ACHN (cell line): ENCODE measurements at regions not wholly inside any gene's neighbourhood (a gene's known extent, or its start where the extent isn't known, plus 50 kb on each side); places are given as distances from the start of the nearest gene placed in this dataset.

Experiments
- DNase-seq: peaks from one replicate; pipeline ENCODE4 v3.0.0-alpha.2; 2015
- in situ Hi-C: cut with HindIII; loops from 2 replicates; pipeline ENCODE4 v1.10.0; 2017; ENCODE audit warnings: low sequenced_read_pairs, low pct_ligation_motif_present, low pct_unique_long_range_greater_than_20kb

DNA sequence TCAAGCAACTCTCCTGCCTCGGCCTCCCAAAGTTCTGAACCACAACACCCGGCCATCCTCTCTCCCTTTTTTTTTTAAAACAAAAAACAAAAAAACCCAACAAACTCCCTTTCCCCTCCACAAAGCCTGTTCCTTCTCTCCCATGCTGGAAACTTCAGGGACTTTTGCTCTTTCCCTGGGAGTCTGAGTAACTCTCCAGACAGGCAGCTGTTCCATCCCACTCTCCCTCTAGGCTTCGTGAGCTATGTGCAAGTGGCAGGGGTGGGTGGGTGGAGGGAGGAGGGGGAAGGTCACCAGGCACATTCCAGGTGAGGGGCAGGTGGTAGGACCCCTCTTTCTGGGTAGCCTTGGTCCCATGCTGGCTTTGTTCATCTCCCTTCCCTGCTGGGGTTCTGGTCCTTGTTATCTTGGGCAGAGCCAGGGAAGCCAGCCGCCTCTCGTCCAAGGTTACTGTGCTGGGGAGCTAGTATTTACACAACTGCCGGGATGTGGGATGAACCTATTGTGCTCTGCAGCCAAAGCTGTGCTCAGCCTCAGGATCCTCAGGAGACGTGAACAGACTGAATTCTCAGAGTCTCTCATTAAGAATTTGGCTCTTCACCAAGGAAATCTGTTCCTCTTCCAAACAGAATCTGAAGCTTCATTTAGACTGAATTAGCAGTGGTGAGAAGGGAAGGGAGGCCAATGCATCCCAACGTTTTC lies 106.9 kb downstream of the LIPG start:
- no peak for DNase-seq
- in situ Hi-C loops, result no loop called here

DNA sequence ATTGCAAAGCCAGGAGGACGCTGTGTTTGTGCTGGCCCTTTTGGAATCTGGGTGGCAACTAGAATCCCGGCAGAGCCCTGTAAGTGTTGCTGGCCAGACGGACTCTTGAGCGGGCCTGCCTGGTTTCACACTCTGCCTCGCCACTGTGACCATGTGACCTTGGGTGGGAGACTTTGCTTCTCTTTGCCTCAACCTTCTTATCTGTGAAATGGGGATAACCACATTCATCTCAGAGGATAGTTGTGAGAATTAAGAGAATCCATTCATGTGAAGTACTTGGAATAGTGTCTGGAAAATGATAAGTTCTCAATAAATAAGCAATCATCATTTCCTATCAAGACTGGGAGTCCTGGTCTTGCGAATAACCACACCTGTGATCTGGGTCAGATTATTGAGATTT lies 105.6 kb downstream of the LIPG start:
- in situ Hi-C loops, result no loop called here
- no peak for DNase-seq

GRCh38 chr18:49666045-49666775 lies 104.4 kb downstream of the LIPG start:
- in situ Hi-C loops, result no loop called here
- DNase-seq, result no peak

GRCh38 chr18:49663899-49664890 lies 102.3 kb downstream of the LIPG start:
- in situ Hi-C loops, result no loop called here

DNA sequence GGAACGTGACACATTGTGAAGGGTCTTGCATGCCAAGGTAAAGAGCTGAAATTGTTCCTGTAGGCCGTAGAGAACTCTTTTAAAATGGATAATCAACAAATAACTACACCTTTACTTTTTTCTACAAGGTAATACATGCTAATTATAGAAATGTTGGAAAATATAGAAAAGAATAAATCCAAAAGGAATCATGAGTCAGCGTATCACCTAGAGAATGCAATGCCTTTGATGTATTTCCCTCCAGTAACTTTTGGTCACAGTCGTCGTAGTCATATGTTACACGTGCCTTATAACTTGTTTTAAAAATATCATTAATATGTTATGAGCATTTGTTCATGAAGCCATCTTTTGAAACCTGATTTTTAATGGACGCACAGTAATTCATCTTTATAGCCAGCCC lies 100.6 kb downstream of the LIPG start:
- DNase-seq, result no peak
- in situ Hi-C loops, result no loop called here

More at GRCh38 chr18:49663899-49664890, 102.3 kb downstream of the LIPG start:
- no peak for DNase-seq

DNA sequence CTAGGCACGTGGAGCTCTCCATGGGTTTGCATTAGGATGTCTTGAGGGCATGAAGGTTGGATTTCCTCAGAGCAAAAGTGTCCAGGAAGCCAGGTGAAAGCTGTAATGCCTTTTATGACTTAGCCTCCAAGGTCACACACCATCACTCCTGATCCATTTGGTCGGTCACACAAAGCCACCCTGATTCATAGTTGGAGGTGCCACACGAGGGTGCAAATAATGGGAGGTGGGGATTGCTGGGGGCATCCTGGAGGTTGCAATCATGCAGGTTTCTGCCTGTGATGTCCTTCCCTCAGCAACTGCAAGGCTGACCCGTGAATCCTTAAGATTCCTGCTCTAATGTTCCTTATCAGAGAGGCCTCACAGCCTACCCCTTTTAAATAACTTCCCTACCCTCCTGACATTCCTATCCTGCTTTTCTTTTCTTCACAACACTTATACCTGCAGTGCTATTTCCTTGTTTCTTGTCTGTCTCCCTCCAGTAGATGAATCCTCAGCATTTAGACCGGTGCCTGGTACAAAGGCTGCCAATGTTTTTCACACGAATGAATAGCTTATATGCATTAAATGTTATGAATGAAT lies 97.1 kb downstream of the LIPG start:
- no peak for DNase-seq
- in situ Hi-C loops, result no loop called here

DNA sequence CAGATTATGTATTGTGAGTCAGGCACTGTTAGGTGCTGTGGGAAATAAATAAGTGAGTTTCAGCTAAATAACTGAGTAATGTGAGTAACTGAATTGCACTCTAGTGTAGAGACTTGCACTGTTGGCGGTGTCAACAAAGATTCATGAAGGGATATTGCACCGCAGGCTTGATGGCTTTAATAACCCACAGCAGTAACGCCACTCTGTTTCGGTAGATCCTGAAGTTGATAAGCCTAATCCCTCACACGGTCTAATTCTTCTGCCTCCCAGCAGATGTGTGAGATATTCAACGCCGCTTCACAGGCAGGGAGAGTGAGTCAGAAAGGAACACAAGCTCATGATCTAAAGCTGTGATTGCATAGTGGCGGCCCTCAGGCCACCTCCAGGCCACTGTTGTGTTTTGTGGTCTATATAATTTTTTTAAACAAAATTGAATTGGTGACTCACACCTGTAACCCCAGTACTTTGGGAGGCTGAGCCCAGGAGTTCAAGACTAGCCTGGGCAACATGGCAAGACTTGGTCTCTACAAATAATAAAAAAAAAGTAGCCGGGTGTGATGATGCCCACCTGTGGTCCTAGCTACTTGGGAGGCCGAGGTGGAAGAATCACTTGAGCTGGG lies 94.3 kb downstream of the LIPG start:
- no peak for DNase-seq

GRCh38 chr18:49655266-49656072 lies 93.6 kb downstream of the LIPG start:
- in situ Hi-C loops, result no loop called here
- no peak for DNase-seq

More for the DNA sequence above, 94.3 kb downstream of the LIPG start:
- in situ Hi-C loops, result no loop called here

DNA sequence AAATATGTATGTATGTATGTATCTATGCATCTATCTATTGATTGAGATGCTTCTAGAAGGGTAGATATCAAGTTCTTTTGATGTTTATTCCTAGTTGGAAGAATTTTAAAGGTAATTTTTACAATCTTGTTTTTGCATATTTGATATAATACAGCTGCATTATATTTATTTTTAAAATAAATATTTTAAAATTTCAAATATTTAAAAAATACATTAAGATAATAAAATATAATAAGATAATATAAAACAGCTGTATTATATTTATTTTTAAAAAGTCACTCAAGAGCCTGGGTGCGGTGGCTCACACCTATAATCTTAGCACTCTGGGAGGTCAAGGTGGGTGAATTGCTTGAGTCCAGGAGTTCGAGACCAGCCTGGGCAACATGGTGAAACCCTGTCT lies 92.5 kb downstream of the LIPG start:
- in situ Hi-C loops, result no loop called here
- no peak for DNase-seq

- in situ Hi-C loops, result no loop called here
- no peak for DNase-seq
Measured at GRCh38 chr18:49652881-49653724, 91.2 kb downstream of the LIPG start.

DNA sequence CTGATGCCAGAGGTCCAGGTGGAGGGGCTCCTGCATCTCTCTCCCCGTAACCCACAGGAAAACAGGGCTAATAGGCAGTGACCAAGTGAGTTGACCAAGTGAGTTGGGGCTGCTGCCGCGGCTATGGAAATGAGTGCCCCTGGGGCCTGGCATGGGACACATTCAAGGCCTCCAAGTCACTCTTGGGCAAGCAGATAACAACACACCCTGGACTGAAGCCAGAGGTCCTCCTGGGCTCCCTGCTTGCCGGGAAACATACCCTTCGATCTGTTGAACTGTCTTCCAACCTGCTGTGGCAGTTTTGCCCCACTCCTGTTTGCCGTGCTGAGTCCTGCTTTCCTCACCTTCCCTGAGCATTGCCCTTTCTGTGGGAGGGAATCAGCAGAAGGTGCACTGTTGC lies 89.2 kb downstream of the LIPG start:
- in situ Hi-C loops, result no loop called here
- DNase-seq, result no peak

DNA sequence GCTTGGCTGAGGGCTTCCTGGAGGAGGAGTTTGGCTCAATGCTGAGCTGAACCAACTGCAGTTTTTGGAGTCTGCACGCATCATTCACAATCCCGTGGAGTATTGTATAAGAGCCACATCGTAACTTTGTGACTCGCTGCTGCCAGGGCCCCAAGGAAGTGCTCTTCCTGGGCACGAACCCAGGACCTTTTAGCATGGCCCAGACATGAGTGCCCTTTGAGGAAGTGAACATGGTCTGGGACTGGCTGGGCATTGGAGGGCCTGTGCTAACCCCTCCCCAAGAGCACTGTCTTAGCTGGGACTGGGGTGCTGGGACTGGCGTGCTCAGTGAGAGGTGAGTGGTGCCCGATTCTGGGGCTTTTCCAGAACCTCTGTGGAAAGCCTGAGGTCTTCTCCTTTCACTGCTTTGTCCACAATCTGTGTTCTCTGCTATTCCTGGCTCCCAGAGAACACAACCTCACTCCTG lies 88.6 kb downstream of the LIPG start:
- in situ Hi-C loops, result no loop called here
- DNase-seq, result no peak

GRCh38 chr18:49648811-49649210 lies 87.0 kb downstream of the LIPG start:
- in situ Hi-C loops, result no loop called here
- DNase-seq, result no peak
